HG03469 (cell line): ENCODE measurements at regions not wholly inside any gene's neighbourhood (a gene's known extent, or its start where the extent isn't known, plus 50 kb on each side); places are given as distances from the start of the nearest gene placed in this dataset.

Experiments used
- ATAC-seq: cut with Tn5 transposase; IDR thresholded peaks from one replicate; pipeline ENCODE4 v1.9.1; 2021; ENCODE audit warnings: mild to moderate bottlenecking, moderate library complexity, moderate number of reproducible peaks; ENCODE audit not compliant: unreplicated experiment

DNA sequence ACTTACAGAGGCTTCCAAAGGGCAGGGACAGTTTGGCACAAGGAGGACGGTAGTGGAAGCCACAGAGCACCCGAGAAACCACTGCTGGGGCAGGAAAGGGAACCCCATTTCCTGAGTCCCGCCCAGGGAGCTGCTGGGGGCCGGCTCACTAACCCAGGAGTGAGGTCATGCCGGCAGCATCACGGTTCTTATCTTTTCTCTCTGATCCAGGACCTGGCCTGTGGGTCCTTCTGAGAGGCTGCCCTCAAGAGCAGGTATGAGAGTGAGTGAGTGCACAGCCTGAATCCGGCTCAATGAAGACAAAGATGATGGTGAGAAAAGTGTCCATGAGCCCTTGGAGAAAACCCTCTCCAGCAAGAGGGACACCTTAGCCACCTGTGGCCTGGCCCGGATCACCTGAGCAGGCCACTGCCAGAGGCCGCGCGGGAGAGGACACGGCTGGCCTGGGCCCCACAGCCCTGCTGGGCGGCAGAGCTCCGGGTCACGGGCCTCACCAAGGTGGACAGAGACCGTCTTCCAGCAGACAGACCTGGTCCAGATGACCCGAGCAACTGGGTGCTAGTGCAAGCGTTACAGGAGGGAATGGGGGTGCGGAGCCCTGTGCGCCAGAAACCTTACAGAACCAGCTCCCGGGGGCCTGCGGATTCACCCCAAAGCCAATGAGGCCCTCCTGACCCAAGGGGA lies 94.9 kb downstream of the RIPK4 start:
- no peak for ATAC-seq

DNA sequence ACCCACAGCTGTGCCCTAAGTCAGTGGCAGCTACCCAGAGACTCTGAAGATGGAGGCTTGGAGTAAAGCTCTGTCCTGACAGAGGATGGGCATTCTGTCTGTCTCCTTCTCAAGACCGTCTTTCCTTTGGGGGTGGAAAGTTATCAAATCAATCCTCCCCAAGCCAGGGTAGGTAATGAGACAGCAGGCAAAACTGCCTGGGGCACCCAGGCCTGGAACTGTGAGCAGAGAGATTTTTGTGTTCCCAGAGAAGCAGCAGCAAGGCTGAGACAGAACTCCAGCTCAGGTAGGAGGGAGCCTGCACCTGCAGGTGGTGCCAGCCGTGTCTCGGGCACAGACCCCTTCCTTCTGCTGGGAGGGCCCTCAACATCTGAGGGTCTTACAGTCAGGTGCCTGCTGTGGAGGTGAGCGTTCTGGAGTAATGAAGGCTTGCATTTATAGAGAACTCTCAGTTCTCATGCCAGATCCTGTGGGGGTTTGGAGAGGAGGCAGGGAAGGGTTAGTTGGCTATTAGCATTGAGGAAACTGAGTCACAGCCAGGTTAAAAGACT lies 95.6 kb downstream of the RIPK4 start:
- no peak for ATAC-seq

DNA sequence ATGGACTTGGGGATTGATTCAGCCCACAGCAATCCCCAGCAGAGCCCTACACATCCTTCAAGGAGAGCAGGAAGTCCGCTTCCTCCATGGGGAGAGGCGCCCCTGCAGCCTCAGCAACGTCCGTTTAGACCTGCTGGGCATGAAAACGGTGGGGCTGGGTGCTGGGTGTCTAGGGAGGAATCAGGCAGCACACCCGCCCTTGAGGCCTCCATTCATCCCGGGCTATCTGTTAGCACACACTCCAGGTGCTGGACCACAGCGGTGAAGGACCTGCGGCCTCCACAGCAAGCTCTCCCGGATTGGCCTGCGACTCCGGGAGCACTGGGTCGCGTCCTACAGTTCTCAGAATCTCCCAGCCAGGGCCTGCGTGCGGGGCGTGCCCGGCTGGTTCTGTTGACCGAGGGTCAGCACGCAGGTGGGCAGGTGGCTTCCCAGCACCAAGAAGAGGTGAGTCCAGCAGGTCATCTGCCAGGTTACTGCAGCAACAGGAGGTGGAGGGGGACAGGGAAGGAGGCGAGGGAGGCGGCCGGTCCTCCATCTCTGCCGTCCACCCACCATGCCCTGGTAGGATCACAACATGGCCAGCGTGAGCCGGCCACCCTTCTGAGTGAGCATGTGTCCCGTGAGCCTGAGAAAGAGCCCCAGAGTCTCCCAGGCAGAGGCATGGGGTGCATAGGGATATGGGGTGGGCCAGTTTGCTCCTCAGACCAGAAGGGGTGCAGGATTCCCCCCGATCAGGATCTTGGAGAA lies 96.6 kb downstream of the RIPK4 start:
- no peak for ATAC-seq

DNA sequence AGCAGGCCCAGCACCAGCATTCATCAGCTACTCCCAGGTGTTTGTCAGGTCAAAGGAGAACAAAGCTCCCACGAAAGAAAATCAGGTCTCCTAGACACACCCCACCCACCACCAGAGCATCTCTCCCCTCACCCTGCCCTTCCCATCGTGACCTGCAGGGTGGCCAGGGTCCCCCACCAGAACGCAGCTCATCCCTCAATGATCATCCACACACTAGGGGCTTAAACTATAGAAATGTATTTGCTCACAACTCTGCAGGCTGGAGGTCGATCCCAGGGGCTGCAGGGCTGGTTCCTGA lies 97.4 kb downstream of the RIPK4 start:
- ATAC-seq: no peak

DNA sequence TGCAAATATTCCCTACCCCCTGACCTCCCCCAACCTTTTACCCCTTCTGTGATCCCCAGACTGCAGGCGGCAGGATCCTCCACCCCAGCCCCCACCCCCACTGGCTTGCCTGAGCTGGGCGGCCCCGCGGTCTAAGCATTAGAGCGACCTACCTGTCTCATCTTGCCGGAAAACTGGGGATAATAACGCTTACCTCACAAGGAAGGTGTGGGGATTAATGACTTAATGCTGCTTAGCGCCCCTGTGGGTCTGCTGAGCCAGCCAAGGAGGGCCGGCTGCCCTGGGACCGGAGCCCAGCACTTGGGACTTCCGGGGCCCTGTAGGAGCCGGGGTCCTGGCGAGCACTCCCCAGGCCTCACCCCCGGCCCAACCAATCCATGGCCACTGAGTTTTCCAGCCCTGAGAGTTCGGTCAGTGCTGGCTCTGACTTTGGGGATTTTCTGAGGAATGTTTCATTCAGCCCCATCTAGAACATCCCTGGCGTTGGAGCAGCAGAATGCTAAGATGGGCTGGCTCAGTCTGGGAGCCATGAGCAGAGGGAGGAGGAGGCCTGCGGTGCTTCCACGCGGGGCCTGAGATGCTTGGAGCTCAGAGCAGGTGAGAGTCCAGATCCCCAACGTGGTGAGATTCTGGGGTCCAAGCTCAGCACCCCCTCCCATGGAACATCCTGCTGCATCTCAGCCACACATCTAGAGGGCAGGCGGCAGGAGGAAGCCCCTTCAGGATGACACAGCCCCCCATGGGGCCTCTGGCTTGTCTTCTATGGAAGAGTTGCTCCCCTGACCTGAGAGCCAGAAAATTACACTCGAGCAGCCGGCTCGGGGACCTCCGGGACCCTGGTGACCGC lies 97.9 kb downstream of the RIPK4 start:
- no peak for ATAC-seq

DNA sequence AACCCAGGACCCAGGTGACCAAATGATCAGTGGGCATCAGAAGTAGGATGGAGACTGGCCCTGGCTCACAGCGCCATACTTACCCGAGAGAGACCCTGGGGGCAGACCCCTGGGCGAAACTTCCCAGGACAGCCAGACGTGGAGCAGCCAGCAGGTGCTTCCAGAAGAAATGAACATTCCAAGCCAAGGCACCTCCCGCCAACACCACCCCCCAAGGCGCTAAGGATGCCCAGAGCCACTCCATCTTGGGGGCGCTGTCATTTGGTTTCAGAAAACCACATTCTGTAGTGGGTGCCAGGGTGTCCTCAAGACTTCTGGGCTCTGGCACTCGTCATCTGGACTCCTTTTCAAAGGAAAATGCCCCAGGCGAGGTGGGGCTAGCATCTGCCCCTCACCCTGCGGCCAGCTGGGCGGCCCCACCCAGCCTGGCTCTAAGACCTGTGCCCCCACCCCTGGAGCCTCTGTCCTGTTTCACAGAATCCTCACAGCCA lies 98.8 kb downstream of the RIPK4 start:
- ATAC-seq: no peak

DNA sequence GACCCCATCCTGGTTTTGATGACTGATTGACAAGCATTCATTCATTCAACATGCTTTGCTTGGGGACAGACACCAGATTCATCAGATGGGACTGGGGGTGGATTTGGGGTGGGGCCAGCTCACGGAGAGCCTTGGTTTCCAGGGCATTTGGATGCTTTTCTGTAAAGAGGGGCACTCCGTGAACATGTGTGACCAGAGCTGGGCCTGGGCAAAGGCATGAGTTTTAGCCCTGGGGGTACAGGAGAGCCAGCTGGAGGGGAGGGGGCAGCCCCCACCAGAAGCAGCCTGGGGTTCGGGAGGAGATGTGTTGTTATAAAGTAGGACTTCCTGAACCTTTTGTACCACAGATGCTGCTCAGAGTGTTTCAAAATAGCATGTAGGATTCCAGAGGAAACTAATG lies 99.7 kb downstream of the RIPK4 start:
- ATAC-seq: no peak

DNA sequence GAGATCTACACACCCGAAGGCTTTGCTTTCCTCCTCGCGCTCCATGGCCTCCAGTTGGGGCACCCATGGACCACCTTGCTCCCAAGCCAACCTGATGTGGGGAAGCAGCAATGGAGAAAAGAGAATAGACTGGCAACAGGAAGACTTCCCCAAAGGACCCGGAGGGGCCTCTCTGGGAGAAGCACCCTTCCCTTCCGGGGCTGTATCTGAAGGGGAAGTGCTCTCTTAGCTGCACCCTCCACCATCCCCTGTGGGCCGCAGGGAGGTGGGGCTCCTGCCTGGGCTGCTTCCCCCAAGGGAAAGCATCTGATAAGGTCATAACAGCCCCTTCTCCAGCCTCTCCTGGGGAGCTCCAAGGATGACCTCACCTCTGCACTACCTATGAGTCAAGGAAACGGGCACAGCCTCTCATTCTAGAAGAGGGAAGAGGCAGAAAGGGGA lies 100.2 kb downstream of the RIPK4 start:
- no peak for ATAC-seq

DNA sequence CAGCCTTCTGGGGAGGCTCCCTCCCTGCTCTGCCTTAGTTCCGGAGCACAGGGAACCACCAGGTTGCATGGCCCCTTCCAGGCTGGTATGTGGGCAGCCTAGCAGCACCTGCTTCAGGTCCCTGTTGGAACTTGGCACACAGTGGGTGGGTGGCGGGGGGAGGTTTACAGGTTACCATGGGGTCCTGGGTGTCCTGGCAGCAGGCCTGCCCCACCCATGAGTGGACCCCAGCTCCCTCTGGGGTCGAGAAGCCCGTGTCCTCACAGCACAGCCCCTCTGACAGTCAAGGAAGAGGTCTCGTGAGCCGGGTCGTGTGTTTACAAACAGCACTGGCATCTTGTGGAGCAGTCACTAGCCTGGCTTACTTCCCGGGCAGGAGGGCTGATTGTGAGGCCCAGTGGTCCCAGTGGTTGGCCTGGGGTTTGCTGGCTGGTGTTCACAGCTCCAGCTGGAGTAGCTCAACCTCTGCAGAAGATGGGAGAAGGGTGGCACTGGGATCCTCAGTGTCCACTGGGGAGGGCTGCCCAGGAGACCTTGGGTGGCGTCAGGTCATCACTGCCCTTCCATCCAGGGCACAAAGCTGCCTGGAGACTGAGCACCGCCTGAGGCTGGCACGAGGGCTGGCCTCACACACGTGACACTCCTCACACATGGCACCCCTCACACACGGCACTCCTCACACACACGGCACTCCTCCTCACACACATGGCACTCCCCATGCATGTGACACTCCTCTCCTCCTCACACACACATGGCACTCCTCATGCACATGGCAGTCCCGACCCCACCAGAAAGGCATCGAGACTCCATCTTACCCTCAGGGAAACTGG lies 100.9 kb downstream of the RIPK4 start:
- ATAC-seq: no peak

DNA sequence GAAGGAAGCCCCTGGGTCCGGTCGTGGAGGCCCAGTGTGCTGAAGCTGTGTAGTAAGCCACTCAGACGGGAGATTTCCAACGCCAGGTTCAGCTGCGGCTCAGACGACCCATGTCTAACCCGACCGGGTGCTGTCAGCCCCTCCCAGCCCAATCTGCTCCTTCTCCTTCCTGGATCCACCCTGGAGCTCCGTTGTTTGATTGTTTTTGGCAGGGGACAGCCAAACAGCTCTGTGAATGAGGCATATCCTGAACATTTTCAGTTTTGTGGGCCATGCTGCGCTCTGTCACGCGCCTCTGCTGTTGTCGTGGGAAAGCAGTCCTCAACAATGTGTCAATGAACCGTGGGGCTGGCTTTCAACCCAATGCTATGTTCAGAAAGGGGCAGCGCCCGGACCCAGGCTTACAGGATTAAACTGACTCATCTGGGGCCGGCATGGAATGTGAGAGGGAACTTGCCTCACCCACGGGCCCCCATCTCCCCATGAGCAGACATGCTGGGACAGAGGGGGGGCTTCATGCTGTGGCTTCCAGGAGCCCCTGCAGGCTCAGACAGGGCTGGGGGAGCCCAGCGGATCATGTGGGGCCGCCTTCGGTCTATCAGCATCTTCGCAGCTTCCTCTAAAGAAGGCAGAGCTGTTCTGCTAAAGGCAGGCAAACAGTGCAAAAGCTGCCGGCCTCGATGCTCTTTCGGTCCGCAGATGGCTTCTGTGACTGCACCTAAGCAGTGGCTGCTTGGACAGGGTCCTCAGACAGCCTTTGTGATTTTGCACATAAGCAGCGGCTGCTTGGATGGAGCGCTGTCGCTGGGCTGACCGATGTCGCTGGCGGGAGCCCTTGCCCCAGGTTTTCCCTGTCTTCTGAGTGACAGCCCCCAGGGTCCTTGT lies 101.7 kb downstream of the RIPK4 start:
- ATAC-seq: no peak

DNA sequence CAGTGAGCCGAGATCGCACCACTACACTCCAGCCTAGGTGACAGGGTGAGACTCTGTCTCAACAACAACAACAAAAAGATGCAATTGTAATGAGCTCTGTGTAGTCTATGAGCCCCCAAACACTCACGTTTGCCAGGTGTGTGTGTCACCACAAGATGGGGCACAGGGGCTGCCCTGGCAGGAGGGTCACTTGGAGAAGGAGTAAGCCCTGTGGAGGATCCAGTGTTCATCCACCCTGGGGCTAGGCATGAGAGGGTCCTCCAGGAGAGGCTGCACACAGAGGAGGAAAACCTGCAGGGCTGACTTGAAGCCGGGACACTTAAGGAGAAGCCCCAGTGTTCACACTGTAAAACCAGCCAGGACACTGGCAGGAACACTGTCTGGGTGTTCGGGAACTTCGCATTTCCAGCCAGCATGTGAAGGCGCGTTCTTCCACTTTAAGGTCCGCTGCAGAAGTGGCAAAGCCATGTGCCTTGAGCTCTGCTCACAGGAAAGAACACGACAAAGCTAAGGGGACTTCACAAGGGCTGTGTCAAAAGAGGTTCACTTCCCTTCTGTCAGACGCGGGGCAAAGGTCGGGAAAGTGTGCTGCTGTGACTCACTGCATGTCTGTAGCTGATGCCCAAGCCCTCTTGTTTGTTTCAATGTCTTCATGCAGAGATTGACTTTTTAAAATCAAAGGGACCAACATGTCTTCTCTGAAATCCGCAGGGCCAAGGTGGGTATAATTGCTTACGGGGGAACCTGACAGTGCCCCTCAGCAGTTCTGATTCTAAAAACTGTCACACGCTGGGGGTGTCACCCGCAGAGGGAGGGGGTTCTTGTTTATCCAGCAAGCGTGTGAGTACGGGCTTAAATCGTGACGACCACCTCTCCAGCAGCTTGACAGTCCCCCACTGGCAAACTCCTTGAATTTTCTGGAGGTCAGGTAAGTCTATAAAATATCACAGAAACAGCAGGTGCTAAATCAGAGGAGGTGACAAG lies 102.8 kb downstream of the RIPK4 start:
- no peak for ATAC-seq

DNA sequence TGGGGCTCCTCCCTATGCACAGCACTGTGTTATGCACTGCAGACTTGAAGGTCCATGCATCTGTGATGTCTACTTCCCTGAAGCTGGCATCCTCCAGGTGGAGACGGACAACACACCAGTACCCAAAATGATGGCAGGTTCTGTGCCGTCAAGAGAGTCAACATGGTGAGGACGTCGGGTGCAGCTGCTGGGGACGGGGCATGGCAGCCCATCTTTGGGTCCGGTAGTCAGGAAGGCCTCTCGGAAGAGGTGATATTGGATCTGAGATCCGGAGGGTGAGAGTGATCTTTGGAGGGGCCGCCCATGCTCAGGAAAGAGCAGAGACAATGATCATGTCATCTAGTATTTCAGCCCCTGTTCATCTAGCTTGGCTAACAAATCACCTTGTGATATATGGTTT lies 104.1 kb downstream of the RIPK4 start:
- ATAC-seq: no peak

DNA sequence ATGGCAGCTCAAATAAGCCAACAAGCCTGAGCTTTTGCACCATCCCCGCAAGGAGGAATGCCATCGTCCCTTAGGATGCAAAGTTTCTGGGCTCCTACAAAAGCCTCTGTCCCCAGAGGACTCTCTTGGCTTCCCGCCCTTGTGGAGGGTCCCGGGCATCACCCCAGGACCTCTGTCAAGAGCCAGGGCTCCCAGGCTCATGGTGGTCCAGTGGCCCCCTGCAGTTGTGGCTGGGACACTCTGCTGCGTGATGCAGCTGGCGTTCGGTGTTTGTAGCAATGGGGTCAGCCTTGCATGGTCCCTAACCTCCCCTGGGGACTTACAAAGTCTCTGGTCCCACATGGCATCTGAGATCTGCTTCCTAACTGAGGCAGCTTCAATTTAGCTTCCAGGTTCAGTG lies 104.7 kb downstream of the RIPK4 start:
- no peak for ATAC-seq

DNA sequence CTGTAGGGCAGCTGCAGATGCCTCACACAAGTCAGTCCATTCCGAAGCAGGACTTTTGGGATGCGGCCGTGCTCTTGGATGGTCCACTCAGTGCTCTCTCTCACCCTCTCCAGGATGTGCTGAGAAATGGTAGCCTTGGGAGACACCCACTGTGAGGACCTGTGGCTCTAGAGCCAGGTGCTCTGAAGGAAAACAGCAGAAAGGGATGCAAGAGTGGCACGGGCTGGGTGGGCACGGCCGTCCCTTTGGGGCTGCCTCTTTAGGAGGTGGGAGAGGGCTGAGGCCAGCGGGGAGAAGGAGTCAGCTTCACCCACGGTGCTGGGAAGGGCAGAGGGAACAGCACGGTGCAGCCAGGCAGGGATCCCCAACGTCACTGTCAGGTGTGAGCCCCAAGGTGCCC lies 106.1 kb downstream of the RIPK4 start:
- ATAC-seq: no peak

DNA sequence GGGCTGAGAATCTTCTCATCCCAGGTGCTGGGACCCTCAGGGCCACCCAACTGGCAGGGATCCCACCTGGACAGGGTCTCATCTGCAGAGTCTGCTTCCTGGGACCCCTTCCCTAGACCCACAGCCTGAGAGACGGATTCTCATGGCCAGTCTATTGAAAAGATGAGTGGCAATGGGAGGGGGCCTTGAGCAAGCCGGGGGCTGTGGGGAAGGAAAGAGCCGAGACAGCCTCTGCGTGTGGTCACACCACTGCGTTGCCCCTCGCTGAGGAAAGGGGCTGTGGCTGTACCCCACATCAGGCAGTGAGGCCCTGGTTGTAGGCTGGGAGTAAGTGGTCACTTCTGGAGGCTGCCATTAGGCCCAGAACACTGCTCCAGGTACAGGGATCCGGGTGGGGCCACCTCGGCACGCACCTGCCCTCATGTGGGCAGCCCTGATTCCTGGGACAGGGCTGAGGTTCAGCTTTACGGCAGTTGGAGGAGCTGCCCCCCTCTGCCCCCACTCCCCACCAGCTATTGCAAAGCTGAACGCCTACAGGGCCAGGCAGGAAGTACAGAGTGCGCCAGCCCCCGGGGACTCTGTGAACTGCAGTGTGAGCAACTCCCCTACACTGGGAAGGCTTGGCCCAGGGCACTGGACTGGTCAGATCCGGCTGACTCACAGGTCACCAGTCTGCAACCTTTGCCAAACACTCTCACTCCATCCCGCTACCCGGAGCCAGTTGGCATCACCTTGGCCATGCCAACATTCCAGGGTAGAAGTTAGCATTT lies 106.9 kb downstream of the RIPK4 start:
- ATAC-seq: no peak

DNA sequence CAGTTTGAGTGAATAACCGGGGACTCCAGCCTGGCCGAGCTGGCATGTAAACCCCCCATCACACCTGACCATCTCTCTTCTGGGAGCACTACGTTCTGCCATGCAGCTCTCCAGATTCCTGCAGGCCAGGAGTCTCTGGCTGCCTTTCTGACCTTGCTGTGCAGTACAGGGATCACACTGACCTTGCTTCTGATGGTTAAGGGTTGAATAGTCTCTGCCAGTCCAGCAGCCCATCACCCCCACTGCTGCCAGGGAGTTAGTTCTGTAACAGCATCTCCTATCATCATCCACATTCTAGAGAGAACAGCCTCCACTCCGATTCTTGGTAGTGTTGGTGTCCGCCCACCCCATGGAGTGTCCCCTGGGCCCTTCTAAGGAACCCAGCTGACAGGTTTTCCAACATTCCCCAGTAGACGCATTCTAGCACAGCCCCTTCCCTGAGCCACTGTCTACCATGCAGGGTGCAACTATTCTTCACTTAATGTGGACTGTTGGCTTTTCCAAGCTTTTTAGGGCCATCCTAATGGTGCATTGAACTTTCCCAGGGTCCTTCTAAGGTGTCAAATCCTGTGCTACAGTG lies 109.8 kb downstream of the RIPK4 start:
- ATAC-seq: no peak

DNA sequence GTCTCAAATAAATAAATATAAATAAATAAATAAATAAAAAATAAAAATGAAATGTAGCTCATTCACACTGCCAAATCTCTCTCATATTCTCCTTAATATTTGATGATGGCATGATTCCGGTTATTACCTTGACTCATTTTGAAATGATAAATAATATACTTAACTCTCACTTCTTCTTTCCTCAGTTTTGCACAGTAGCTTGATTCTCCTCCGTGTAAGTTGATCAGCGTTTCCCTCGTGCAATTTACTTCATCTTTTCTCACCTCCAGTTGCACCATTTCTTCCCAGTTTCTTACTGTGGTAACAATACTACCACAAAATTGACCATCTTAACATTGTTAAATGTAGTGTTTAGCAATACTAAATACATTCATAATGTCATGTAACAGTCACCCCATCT lies 111.6 kb downstream of the RIPK4 start:
- no peak for ATAC-seq
